Prostate gland (tissue), 2 donors: ENCODE measurements at regions not wholly inside any gene's neighbourhood (a gene's known extent, or its start where the extent isn't known, plus 50 kb on each side); places are given as distances from the start of the nearest gene placed in this dataset.
A peak's percentile ranks its signal among the peaks of the same experiment; 100 is the strongest.

Experiments
- DNase-seq: peaks from one replicate; pipeline ENCODE4 v3.0.0-alpha.2; 2019; ENCODE audit warnings: low spot score
- H3K27ac ChIP-seq, 2 donors: fragments of 200-600 bp; sonication (generic); 2 replicates each; pipeline ENCODE4 v1.5.1; 2017 to 2019
- H3K27me3 ChIP-seq: fragments of 200-600 bp; sonication (generic); replicated peaks from 2 replicates; pipeline ENCODE4 v1.5.1; 2019; ENCODE audit not compliant: insufficient read depth
- H3K36me3 ChIP-seq, 2 donors: fragments of 200-600 bp; sonication (generic); 1 replicate in 1 of 2; 2 replicates in 1 of 2; pipeline versions ENCODE4 v1.5.1 to v1.8.1; 2017 to 2019
- H3K4me1 ChIP-seq: fragments of 200-600 bp; sonication (generic); replicated peaks from 2 replicates; pipeline ENCODE4 v1.5.1; 2019
- H3K4me3 ChIP-seq, 2 donors: fragments of 200-600 bp; sonication (generic); 2 replicates each; pipeline ENCODE4 v1.5.1; 2017 to 2019
- H3K9me3 ChIP-seq: fragments of 200-600 bp; sonication (generic); 2 replicates; pipeline ENCODE4 v1.5.1; 2017
- CTCF ChIP-seq, 4 experiments: fragments of 200-600 bp in 2 of 4; fragments of 450-650 bp in 2 of 4; sonication (generic) in 2 of 4; IDR thresholded peaks; 1 replicate in 3 of 4; 2 replicates in 1 of 4; pipeline ENCODE4 v1.5.1; 2016 to 2019; ENCODE audit warnings: antibody characterized with exemption in 4 of 4, mild to moderate bottlenecking in 2 of 4, moderate library complexity in 2 of 4
- POLR2A ChIP-seq: fragments of 450-650 bp; IDR thresholded peaks from one replicate; pipeline ENCODE4 v1.6.1; 2016; ENCODE audit warnings: antibody characterized with exemption, mild to moderate bottlenecking
- POLR2AphosphoS5 ChIP-seq: sonication (generic); formaldehyde crosslinking; IDR thresholded peaks from one replicate; pipeline ENCODE4 v1.6.1; 2017; ENCODE audit warnings: antibody characterized with exemption
- WGBS: methylation state at CpG from one replicate; pipeline ENCODE4 v1.1.5; 2018; 5-methylcytosine and 5-hydroxymethylcytosine counted together
- intact Hi-C: fragments of 100-400 bp; cut with DNase I; formaldehyde crosslinking; loops from one replicate; pipeline ENCODE4 v1.14.2; 2022

- WGBS, result 67% methylated on average over 3 of the region's 3 CpGs
- no peak overlapping the region for H3K27ac ChIP-seq
- no peaks in the 10 kb centered on the region for H3K9me3 ChIP-seq
- H3K27me3 ChIP-seq, result no peaks in the 10 kb centered on the region
- no peak for DNase-seq
- H3K36me3 ChIP-seq, result no peaks in the 10 kb centered on the region
- H3K4me3 ChIP-seq, result no peak overlapping the region
- intact Hi-C loops, result no loop called here
- no peaks in the 10 kb centered on the region for H3K4me1 ChIP-seq
- TF ChIP-seq CTCF (IDR thresholded peaks at IDR 0.05) (no peak), POLR2AphosphoS5 (no peak), POLR2A (no peak)
Measured at GRCh38 chr5:34574936-34575467, 81.1 kb upstream of the RAI14 start.

GRCh38 chr5:34576891-34577666, 79.0 kb upstream of the RAI14 start:
- no peak for TF ChIP-seq POLR2A
- TF ChIP-seq POLR2AphosphoS5, result peak; percentile 53
- TF ChIP-seq CTCF (IDR thresholded peaks at IDR 0.05), result no peak
- intact Hi-C loops, result no loop called here
- Histone ChIP-seq H3K9me3 (no peaks in the 10 kb centered on the region), H3K27me3 (no peaks in the 10 kb centered on the region), H3K36me3 (no peaks in the 10 kb centered on the region), H3K27ac (no peak overlapping the region), H3K4me3 (no peak overlapping the region), H3K4me1 (no peaks in the 10 kb centered on the region)
- 66% methylated on average over 11 of the region's 11 CpGs for WGBS
- DNase-seq, result no peak

- WGBS, result 88% methylated on average over 1 of the region's 1 CpG
- Histone ChIP-seq H3K36me3 (no peaks in the 10 kb centered on the region), H3K9me3 (no peaks in the 10 kb centered on the region), H3K4me1 (no peaks in the 10 kb centered on the region), H3K27me3 (no peaks in the 10 kb centered on the region), H3K4me3 (no peak overlapping the region), H3K27ac (no peak overlapping the region)
- no peak for TF ChIP-seq CTCF (IDR thresholded peaks at IDR 0.05)
- TF ChIP-seq POLR2A, result no peak
- no peak for TF ChIP-seq POLR2AphosphoS5
- intact Hi-C loops, result no loop called here
- no peak for DNase-seq
Measured at GRCh38 chr5:34578962-34579361, 77.2 kb upstream of the RAI14 start.

GRCh38 chr5:34580983-34581382, 75.1 kb upstream of the RAI14 start:
- intact Hi-C loops, result no loop called here
- WGBS, result 60% methylated on average over 7 of the region's 7 CpGs
- no peaks in the 10 kb centered on the region for H3K36me3 ChIP-seq
- no peaks in the 10 kb centered on the region for H3K9me3 ChIP-seq
- no peak for TF ChIP-seq CTCF (IDR thresholded peaks at IDR 0.05)
- no peak for TF ChIP-seq POLR2A
- no peak for TF ChIP-seq POLR2AphosphoS5
- no peak overlapping the region for H3K4me3 ChIP-seq
- no peaks in the 10 kb centered on the region for H3K27me3 ChIP-seq
- H3K4me1 ChIP-seq, result no peaks in the 10 kb centered on the region
- no peak overlapping the region for H3K27ac ChIP-seq
- DNase-seq, result no peak

GRCh38 chr5:34582371-34582770, 73.8 kb upstream of the RAI14 start:
- intact Hi-C loops, result no loop called here
- 58% methylated on average over 3 of the region's 3 CpGs for WGBS
- TF ChIP-seq POLR2AphosphoS5 (peak; percentile 35), POLR2A (no peak)
- Histone ChIP-seq H3K4me1 (no peaks in the 10 kb centered on the region), H3K4me3 (no peak overlapping the region), H3K9me3 (no peaks in the 10 kb centered on the region), H3K27me3 (no peaks in the 10 kb centered on the region), H3K36me3 (no peaks in the 10 kb centered on the region), H3K27ac (no peak overlapping the region)
- peak; percentile 27 for DNase-seq
